Smooth muscle cell (in vitro differentiated cells): ENCODE measurements at regions not wholly inside any gene's neighbourhood (a gene's known extent, or its start where the extent isn't known, plus 50 kb on each side); places are given as distances from the start of the nearest gene placed in this dataset.

ENCODE experiments used
- DNase-seq: peaks from one replicate; lab custom pipeline; 2025; ENCODE audit not compliant: unreplicated experiment; lab: John Stamatoyannopoulos, UW
- H2AFZ ChIP-seq: fragments of 200-600 bp; sonication (generic); 2 replicates; pipeline ENCODE4 v1.6.0; 2016; ENCODE audit warnings: antibody characterized with exemption, low read depth, mild to moderate bottlenecking
- H3F3A ChIP-seq: fragments of 200-600 bp; sonication (generic); 2 replicates; pipeline ENCODE4 v1.6.0; 2017; ENCODE audit warnings: antibody characterized with exemption, low read depth
- H3K27ac ChIP-seq: fragments of 200-600 bp; sonication (generic); 2 replicates; pipeline ENCODE4 v1.5.1; 2016; ENCODE audit warnings: low read depth, mild to moderate bottlenecking
- H3K27me3 ChIP-seq: fragments of 200-600 bp; sonication (generic); 2 replicates; pipeline ENCODE4 v1.6.1; 2016; ENCODE audit warnings: low read depth, mild to moderate bottlenecking
- H3K36me3 ChIP-seq: fragments of 200-600 bp; sonication (generic); 2 replicates; pipeline ENCODE4 v1.5.1; 2016; ENCODE audit warnings: low read depth
- H3K4me1 ChIP-seq: fragments of 200-600 bp; sonication (generic); 2 replicates; pipeline ENCODE4 v1.5.1; 2016; ENCODE audit warnings: low read depth
- H3K4me2 ChIP-seq: fragments of 200-600 bp; sonication (generic); 2 replicates; pipeline ENCODE4 v1.6.0; 2016; ENCODE audit warnings: mild to moderate bottlenecking
- H3K4me3 ChIP-seq: fragments of 200-600 bp; sonication (generic); 2 replicates; pipeline ENCODE4 v1.5.1; 2016; ENCODE audit warnings: mild to moderate bottlenecking
- H3K79me2 ChIP-seq: fragments of 200-600 bp; sonication (generic); 2 replicates; pipeline ENCODE4 v1.6.0; 2016; ENCODE audit warnings: low read depth, mild to moderate bottlenecking
- H3K9ac ChIP-seq: fragments of 200-600 bp; sonication (generic); 2 replicates; pipeline ENCODE4 v1.6.0; 2016; ENCODE audit warnings: low read depth
- H3K9me3 ChIP-seq: fragments of 200-600 bp; sonication (generic); replicated peaks from 2 replicates; pipeline ENCODE4 v1.5.1; 2016; ENCODE audit warnings: low read depth
- H4K20me1 ChIP-seq: fragments of 200-600 bp; sonication (generic); 2 replicates; pipeline ENCODE4 v1.6.0; 2016; ENCODE audit warnings: low read depth
- CTCF ChIP-seq: fragments of 200-600 bp; sonication (generic); IDR thresholded peaks from 2 replicates; pipeline ENCODE4 v1.5.1; 2017; ENCODE audit warnings: borderline replicate concordance, mild to moderate bottlenecking, antibody characterized with exemption; ENCODE audit not compliant: insufficient read depth, poor library complexity, severe bottlenecking
- WGBS: methylation state at CpG from one replicate; pipeline ENCODE4 v1.1.7; 2016; ENCODE audit warnings: low lambda C conversion rate; 5-methylcytosine and 5-hydroxymethylcytosine counted together

DNA sequence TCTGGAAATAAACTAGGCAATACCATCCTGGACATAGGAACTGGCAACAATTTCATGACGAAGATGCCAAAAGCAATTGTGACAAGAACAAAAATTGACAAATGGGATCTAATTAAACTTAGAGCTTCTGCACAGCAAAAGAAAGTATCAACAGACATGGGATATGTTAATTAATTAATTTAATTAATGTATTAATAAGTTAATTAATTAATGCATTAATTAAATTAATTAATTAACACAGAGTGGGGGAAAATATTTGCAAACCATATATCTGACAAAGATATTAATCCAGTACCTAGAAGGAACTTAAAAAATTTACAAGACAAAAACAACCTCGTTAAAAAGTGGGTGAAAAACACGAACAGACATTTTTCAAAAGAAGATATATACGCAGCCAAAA, 83.6 kb downstream of the GCC1 start:
- 94% methylated on average over 4 of the region's 4 CpGs for WGBS
- H3K79me2 ChIP-seq, result no peaks in the 10 kb centered on the region
- no peak for DNase-seq
- no peaks in the 10 kb centered on the region for H3K9me3 ChIP-seq
- no peak overlapping the region for H3K4me3 ChIP-seq
- H3F3A ChIP-seq, result no peaks in the 10 kb centered on the region
- H4K20me1 ChIP-seq, result no peaks in the 10 kb centered on the region
- no peak for TF ChIP-seq CTCF
- no peak overlapping the region for H3K27ac ChIP-seq
- no peaks in the 10 kb centered on the region for H3K4me1 ChIP-seq
- no peak overlapping the region for H2AFZ ChIP-seq
- no peaks in the 10 kb centered on the region for H3K36me3 ChIP-seq
- H3K27me3 ChIP-seq, result peaks cover 24% of the 10 kb centered on the region
- no peak overlapping the region for H3K9ac ChIP-seq
- no peak overlapping the region for H3K4me2 ChIP-seq

DNA sequence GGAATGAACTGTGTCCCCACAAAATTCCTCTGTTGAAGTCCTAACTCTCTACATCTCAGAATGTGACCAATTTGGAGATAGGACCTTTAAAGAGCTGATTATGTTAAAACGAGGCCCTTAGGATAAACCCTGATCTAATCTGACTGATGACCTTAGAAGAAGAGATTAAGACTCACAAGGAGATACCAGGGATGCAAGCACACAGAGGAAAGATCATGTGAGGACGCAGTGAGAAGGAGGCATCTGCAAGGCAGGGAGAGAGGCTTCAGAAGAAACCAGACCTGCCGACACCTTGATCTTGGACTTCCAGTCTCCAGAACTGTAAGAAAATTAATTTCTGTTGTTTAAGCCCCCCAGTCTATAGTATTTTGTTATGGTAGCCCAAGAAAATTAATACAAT, 94.9 kb upstream of the ZNF800 start:
- Histone ChIP-seq H3K4me2 (no peak overlapping the region), H3K4me1 (no peaks in the 10 kb centered on the region), H3K36me3 (no peaks in the 10 kb centered on the region), H3K27ac (no peak overlapping the region), H3F3A (no peaks in the 10 kb centered on the region), H3K9ac (no peak overlapping the region), H4K20me1 (no peaks in the 10 kb centered on the region), H3K9me3 (no peaks in the 10 kb centered on the region), H3K27me3 (peaks cover 4% of the 10 kb centered on the region), H3K4me3 (no peak overlapping the region), H3K79me2 (no peaks in the 10 kb centered on the region), H2AFZ (no peak overlapping the region)
- 74% methylated on average over 3 of the region's 3 CpGs for WGBS
- no peak for DNase-seq
- TF ChIP-seq CTCF, result no peak

DNA sequence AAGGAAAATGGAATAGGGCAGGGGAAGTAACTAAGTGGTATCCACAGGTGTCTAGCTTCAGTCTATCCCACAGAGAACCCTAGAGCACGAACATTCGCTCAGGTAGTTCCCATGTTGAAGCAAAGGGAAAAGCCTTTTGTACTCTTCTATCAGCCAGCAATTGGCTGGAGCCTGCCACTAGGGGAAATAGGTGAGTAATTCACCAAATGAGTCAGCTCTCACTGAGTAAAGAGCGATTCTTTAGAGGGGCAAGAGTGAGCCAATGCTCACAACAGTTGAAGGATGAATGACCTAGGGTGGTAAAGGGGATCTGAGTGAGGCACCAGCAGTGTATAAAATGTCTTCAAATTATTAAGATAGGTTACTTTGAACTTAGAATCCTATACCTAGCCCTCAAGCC, 94.1 kb upstream of the ZNF800 start:
- no peak for DNase-seq
- Histone ChIP-seq H3K4me1 (no peaks in the 10 kb centered on the region), H3K9me3 (no peaks in the 10 kb centered on the region), H3K27ac (no peak overlapping the region), H3K4me2 (no peak overlapping the region), H2AFZ (no peak overlapping the region), H3K27me3 (no peaks in the 10 kb centered on the region), H3F3A (no peaks in the 10 kb centered on the region), H3K9ac (no peak overlapping the region), H3K36me3 (no peaks in the 10 kb centered on the region), H3K4me3 (no peak overlapping the region), H4K20me1 (no peaks in the 10 kb centered on the region), H3K79me2 (no peaks in the 10 kb centered on the region)
- TF ChIP-seq CTCF, result no peak
- WGBS, result 49% methylated on average over 3 of the region's 3 CpGs

- no peak overlapping the region for H3K4me3 ChIP-seq
- H2AFZ ChIP-seq, result no peak overlapping the region
- H3F3A ChIP-seq, result no peaks in the 10 kb centered on the region
- H3K79me2 ChIP-seq, result no peaks in the 10 kb centered on the region
- H3K27me3 ChIP-seq, result no peaks in the 10 kb centered on the region
- H3K27ac ChIP-seq, result no peak overlapping the region
- H3K4me2 ChIP-seq, result no peak overlapping the region
- H3K36me3 ChIP-seq, result no peaks in the 10 kb centered on the region
- DNase-seq, result no peak
- H3K4me1 ChIP-seq, result no peaks in the 10 kb centered on the region
- no peak for TF ChIP-seq CTCF
- H4K20me1 ChIP-seq, result no peaks in the 10 kb centered on the region
- H3K9me3 ChIP-seq, result no peaks in the 10 kb centered on the region
- H3K9ac ChIP-seq, result no peak overlapping the region
These were observed 93.0 kb upstream of the ZNF800 start for GRCh38 chr7:127485482-127485881.
